SH-SY5Y (cell line): ENCODE measurements at regions not wholly inside any gene's neighbourhood (a gene's known extent, or its start where the extent isn't known, plus 50 kb on each side); places are given as distances from the start of the nearest gene placed in this dataset.

ENCODE experiments used
- GATA2 ChIP-seq: IDR thresholded peaks from 2 replicates; pipeline ENCODE4 v1.6.1; 2011; ENCODE audit warnings: mild to moderate bottlenecking, low read depth, low read length
- GATA3 ChIP-seq: IDR thresholded peaks from 2 replicates; pipeline ENCODE4 v1.6.1; 2011; ENCODE audit warnings: low read depth, mild to moderate bottlenecking, low read length, moderate library complexity

DNA sequence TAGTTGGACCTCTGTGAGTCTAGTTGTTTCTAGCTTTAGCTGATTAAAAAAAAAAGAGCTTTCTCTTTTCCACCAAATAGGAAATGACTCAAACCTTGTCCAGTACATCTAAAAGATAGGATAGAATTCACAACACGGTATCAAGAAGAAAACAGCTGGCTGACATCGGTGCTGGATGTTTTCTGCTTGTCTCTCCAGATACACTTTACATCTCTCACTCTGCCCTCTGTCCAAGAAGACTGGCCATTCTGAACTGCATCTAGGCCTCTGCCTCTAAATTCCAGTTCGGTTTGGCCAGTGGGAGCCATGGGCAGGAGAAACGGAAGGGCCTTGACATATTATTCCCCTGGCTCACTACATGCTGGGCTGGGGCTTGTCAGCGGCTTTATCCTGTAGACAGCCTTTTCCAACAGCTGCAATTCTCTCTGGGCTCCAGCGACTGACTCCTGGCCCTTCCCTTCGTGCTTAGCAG is 57.3 kb upstream of the SHISA3 start:
- no peak for TF ChIP-seq GATA2
- no peak for TF ChIP-seq GATA3
